ENCODE measurements at regions not wholly inside any gene's neighbourhood (a gene's known extent, or its start where the extent isn't known, plus 50 kb on each side); places are given as distances from the start of the nearest gene placed in this dataset.

- TF ChIP-seq, protein P1, sequence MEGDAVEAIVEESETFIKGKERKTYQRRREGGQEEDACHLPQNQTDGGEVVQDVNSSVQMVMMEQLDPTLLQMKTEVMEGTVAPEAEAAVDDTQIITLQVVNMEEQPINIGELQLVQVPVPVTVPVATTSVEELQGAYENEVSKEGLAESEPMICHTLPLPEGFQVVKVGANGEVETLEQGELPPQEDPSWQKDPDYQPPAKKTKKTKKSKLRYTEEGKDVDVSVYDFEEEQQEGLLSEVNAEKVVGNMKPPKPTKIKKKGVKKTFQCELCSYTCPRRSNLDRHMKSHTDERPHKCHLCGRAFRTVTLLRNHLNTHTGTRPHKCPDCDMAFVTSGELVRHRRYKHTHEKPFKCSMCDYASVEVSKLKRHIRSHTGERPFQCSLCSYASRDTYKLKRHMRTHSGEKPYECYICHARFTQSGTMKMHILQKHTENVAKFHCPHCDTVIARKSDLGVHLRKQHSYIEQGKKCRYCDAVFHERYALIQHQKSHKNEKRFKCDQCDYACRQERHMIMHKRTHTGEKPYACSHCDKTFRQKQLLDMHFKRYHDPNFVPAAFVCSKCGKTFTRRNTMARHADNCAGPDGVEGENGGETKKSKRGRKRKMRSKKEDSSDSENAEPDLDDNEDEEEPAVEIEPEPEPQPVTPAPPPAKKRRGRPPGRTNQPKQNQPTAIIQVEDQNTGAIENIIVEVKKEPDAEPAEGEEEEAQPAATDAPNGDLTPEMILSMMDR (IDR thresholded peaks at IDR 0.05): no peak
- TF ChIP-seq POLR2A (IDR thresholded peaks at IDR 0.05): no peak
These were observed 71.0 kb upstream of the SPACA1 start for GRCh38 chr6:87976616-87977015.

All from body of pancreas (tissue), 4 donors.